ENCODE measurements at regions not wholly inside any gene's neighbourhood (a gene's known extent, or its start where the extent isn't known, plus 50 kb on each side); places are given as distances from the start of the nearest gene placed in this dataset.
"Not testable (repeated sequence)": the region's sequence is repeated elsewhere in the genome, so short reads cannot be mapped to it uniquely, and the experiment has no call there.

DNA sequence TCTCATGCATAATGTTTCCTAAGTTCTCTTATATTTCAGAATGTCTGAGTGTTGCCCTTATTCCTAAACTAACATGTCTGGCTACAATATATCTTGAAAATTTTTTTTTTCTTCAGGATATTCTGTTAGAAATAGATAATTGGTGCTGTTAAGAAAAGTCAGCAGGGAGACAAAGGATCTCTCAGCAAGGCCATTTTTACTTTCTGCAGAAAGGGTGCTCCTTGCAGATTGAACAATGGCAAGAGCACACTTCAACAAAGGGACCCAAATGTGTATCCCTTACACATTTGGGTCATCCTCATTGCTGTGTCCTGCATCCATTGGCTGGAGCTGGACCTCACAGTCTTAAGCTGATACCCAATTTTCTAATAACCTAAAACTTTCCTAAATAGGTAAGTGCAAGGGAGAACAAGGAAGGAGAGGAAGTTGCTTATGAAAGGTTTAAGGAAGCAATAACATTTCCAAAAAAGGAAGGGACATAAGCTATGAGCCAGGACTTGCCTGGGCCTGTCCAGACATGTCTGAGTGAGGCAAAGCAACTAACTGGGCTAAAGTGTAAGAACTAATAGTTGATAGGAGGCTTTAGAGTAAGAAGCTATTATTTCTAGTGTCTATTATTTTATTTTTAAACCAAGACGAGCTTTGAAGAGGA, 429.6 kb downstream of the BCKDHB start:
- FAIRE-seq, result peak; percentile 42

DNA sequence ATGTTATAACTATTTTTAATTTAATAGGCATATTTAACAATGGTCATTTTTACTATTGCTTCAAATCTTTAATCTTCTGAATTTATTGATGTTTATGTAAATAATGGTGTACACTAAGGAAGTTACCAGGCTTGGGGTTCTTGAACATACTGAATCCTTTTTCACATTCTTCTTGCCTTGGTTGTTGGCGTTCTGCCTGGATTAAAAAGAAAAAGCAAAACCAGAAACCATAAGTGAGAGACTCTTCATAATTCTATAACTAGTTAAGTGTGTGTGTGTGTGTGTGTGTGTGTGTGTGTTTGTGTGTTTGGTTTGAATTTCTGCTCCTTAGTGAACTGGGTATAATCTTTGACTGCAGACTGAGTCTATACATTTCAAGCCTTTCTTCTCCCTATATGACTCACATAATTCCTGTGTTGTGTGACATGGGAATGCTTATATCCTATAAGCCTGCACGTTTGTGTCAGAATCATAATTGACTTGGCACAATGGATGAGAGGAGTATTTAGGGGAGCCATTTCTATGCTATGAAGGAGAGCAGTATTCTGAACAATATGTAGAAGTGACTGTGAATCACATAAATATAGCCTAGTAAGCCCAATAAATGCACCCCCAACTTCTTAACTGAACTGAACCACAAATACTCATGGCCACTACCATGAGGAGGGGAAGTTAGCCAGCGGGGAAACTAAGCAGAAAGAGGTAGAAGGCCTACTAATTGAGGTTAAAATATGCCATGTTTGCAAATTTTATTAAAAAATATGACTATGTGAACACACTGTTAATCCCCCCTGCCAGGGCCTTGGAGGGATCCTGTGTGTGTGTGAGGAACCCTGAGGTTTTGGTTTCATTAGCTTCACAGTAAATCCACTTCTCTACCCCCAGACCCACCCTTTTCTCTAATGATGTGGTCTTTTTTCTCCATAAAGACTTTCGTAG, 425.5 kb downstream of the BCKDHB start:
- FAIRE-seq, result no peak

DNA sequence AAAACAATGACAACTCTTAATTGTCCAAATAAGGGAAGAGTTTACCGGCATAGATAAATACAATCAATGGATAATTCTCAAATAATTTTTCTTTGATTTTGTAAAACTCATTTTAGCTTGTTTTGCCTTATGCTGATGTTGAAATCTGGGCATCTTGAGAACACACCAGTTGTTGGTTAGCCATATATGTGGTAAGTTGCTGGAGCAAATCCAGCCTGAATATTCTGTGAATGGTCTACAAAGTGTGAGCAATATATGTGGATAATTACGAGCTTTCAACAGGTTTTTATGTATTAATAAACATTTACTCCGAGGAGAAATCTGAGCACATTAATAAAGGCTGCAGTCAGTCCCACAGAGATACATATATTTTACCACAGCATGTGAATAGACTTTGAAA, 423.6 kb downstream of the BCKDHB start:
- FAIRE-seq, result no peak

DNA sequence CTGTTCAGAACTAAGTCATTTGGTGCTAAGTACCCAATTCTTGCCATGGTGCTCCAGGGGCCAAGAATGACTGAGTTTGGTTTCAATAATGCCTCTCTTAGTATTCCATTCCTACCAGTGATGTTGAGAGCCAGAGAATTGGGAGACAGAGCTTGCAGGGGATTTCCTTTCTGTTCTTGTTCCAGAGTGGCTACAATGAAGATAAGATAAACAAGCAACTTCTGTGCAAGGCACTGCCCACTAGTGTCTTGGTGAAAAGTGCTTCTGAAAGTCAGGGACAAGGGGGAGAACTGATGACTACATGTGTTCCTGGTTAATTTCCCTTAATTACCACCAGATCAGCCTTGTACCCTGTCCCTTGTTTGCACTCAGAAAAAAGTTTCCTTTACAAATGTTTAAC, 421.6 kb downstream of the BCKDHB start:
- FAIRE-seq, result no peak

DNA sequence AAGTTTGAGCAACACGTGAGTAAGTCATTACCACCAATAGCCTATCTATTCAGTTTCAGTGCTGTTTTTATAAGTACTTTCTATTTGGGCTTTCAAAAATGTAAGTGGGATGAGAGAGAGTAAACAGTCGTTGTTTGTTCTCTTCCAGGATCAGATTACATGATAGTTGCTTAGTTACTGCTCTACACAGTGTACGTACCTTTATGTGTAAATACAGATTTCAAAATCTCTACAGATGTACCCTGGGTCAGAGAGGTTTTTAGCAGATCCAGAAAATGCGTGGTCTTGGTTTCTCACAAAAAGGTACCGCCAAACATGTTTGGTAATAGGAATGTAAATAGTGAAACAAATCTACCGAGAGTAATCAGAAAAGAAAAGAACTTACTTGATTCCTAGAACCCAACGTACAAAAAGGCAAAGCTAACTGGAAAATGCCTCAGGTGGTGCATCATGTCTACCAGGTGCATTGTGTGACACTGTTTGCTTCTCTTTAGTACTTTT, 421.1 kb downstream of the BCKDHB start:
- no peak for FAIRE-seq

DNA sequence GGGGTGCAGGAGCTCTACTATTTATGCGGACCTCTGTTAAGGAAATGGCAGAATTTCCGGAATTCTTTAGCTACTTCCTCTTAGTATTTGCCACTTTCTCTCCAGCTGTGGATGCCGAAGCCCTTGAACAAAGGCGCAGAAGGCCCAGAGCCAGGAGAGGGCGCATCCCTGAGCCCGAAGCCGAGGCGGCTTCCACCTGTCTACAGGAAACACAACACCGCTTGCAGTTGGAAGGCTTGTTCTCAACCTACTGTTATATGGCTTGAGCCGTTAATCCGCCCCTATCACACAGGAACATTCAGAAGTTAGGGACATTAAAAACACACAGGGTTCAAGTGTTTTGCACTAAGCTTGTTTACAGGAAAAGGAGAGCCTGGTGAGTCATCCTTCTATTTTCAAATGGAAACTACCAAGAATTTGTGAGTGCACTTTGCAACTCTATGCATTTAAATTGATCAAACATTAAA, 417.1 kb downstream of the BCKDHB start:
- FAIRE-seq, result no peak

DNA sequence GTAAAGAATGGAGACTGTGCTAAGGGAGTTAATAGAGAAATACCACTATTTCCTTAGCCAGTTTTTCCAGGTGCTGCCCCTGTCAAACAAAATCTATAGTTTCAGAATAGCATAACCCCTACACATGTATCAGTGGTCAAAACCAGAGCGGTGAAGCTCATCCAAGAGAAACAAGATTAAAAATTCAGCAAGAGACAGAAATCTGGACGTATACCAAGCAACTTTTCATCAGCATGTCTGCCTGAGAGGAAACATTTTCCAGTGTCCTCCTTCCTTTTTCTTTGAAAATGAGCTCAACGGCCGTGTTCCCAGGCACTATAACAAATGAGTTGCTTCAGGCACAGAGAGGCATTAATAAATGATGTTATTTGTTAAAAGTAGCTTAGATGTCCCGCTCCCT, 416.5 kb downstream of the BCKDHB start:
- FAIRE-seq, result no peak

DNA sequence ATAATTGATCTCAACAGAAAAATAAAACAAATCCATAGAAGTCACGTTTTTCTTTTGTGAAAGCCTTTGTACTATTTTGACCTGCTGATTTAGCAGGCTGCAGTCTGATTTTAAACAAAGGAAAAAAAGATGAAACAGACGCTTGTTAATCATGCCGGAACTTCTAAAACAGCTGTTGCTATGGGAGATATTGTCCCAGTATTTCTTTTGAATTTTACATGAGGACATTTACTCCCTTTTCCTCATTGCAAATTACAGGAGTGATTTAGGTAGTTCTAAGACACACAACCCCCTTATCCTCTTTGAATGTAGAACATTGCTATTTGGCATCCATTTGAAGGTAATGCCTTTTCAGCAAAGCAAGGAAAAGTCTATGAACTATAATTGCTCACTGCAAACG, 416.1 kb downstream of the BCKDHB start:
- FAIRE-seq, result no peak

DNA sequence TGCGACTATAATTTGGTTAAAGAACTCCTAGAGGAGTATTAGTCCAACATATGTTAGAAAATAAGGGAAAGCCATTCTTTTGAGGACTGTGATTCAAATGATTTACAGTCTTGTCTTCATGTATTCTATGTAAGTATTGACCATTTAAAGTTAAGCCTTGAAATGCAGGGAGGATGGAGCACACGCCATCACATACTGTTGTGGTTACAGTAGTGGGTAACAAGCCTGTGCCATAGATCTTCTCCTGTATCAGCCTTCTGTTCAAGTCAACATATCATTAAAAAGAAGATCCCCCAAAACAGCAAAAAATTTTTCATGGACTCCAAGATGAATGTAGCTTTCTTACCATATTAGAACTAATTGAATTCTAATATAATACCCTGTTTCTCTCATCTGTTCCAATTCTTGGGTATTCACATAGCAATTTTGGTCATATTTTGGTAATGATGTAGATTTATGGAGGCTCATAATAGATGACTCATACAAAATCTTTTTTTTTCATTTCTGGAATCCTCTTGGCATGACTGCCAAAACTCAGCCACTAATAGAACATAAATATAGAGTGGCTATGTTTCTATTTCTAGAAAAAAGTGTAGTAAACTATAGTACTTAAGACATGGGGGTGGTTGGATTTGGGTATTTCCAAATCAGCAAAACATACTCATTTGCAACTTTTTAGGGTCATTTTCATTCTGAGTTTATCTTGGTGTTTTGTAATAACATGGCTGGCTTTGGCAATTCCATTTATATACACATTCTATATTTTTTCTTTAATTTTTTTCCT, 413.5 kb downstream of the BCKDHB start:
- no peak for FAIRE-seq

DNA sequence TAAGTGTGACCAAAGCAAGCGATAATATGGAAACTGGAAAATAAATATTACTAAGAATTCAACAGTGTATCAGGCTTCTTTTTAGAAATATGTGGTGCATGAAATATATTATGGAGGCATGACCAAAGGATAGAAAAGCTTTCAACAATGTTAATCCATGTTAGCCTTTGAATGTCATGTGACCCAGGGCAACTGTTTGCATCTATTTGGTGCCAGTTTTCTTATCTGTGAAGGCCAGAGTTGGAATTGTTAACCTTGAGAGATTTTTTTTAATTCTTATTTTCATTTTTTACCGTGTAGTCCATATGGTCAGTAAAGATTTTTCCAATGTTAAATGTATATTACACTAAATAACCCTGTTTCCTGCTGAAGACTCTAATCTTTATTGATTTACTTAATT, 411.1 kb downstream of the BCKDHB start:
- FAIRE-seq, result no peak

DNA sequence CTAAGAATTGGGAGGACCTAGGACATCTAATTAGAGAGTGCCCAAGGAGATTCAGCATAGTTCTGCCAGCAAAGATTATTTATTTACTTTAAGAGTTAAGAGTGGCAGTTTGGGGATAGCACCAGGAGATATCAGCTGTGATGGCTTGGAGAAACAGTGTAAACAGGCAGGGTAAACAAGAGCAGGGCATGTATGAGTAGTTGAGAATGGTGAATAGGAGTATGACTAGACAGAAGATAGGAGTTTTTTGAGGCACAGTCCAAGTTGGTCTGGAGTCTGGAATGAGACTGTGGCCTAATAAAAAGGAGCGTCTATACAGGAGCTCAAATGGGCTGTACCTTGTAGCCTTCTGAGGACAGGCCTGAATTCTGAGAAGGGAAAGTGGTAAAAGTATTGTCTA, 404.1 kb downstream of the BCKDHB start:
- FAIRE-seq, result not testable (repeated sequence)

DNA sequence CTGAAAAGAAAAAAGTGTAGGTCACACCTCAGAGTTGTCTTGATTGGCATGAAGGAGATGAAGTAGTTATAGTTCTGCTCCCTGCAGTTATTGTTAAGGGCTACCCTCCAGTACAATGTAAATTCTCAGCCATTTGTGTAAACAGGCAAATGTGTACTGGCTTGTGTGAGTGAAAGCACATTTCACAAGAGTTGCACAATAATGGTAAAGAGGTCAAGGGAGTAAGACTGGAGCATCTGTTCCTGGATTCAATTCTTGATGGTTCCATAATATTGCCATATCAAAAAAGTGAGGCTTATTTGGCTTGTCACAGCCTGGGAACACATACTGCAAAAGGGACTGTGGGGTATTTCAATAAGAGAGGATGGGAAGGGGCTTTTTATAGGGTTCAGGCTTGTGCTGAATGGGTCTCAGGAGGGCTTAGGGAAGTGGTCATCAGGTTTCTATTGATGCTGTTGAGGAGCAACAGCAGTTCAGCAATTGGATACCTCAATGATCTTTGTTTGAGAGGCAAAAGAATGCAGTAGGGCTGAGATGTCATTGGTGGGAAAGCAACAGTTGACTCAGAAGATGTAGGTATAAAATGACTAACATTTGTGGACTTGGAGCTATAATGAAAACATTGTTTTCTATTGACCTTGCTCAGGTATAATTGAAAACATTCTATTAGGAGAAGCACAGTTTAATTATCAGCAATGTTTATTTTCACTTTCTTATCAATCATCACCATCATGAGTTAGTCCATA, 402.6 kb downstream of the BCKDHB start:
- no peak for FAIRE-seq

DNA sequence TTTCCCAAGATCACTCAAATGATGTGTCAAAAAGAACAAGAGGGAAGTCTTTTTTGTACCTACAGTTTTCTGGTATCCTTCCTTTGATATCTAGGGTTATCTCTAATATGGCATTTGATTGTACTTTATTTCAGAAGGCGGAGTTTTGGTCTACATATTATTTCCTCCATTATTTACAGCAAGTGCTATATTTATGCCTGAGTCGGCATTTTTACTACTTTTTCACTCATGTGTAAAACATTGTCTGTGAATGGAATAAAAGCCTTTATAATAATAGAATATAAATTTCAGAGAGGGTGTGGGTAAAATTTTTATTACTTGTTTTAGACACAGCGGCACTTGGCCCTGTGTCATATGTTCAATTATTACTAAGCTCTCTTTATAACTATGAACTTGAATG, 398.4 kb downstream of the BCKDHB start:
- FAIRE-seq, result no peak

DNA sequence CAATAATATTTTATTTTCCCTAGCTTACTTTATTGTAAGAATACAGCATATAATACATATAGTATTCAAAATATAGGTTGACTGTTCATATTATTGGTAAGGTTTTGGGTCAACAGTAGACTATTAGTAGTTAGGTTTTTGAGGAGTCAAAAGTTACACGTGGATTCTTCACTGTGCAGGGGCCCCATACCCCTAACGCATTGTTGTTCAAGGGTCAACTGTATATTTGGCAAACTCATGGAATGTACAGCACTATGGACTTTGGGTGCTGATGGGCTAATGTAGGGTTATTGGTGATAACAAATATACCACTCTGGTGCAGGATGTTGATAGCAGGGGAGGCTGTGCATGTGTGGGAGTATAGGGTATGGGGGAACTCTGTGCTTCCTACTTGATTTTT, 397.2 kb downstream of the BCKDHB start:
- no peak for FAIRE-seq

DNA sequence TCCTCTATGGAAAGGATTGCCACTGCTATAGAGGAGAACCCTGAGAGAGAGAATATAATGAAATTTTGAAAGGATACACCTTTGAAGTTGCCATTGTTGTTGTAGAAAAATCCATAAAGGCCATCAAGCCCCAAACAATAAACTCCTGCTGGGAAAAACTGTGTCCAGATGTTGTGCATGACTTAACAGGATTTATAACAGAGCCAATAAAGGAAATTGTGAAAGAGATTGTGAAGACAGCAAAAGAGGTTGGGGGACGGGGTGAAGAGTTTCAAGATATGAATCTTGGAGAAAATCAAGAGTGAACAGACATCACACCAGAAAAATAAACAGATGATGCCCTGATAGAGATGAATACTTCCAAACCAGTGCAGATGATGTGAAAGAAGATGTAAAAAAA, 396.4 kb downstream of the BCKDHB start:
- no peak for FAIRE-seq

DNA sequence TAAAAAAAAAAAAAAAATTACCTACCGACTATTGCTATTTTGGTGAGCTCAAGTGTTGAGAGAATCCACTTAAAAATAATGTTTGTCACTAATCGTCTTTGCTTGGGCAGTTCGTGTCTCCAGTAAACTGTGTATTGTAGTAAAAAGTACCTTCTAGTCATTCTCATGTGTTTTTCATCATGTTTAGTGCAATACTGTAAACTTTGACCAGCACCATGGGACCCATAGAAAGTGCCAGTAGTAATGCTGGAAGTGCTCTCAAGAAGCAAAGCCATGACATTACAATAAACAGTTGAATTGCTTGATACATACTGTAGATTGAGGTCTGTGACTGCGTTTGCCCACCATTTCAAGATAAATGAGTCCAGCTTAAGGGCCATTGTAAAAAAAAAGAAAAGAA, 395.2 kb downstream of the BCKDHB start:
- FAIRE-seq, result no peak

DNA sequence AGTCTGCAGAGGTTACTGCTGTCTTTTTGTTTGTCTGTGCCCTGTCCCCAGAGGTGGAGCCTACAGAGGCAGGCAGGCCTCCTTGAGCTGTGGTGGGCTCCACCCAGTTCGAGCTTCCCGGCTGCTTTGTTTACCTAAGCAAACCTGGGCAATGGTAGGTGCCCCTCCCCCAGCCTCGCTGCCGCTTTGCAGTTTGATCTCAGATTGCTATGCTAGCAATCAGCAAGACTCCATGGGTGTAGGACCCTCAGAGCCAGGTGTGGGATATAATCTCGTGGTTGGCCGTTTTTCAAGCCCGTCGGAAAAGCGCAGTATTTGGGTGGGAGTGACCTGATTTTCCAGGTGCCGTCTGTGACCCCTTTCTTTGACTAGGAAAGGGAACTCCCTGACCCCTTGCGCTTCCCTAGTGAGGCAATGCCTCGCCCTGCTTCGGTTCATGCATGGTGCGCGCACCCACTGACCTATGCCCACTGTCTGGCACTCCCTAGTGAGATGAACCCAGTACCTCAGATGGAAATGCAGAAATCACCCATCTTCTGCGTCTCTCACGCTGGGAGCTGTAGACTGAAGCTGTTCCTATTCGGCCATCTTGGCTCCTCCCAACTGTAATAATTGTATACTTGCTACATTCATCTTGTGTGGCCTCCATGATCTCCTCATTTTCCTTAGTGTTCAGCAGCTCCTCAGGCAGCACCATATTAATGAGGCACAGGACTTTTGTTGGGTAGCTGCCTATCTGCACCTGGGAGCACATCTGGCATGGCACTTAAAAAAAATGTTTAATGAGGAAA, 391.4 kb downstream of the BCKDHB start:
- FAIRE-seq, result not testable (repeated sequence)

DNA sequence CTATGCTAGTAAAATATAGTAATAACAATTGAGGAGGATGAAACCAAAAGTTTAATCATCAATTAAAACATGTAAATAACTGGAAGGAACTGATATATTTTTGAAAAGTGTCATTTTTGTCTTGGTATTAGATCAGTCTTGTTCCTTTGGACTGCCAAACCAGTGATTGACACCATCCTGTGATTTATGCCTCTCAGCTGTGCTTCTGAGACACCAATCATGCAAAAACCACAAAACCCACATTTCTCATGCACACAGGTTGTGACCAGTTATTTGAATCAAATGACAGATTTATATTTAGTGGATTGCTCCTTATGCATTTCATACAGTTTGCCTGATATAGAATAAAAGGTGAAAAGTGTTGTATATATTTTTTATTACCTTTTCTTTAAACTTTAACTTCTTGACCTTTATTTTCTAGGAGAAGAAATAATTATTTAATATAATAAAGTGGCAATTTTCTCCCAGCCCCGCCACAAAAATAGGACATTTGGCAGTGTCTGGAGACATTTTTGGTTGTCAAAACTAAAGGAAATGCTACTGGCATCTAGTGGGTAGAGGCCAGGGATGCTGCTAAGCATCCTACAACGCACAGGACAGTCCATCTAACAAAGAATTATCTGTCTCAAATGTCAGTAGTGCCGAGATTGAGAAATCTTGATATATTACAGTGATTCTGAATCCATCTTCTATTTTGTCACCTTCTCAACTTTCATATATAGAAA, 383.6 kb downstream of the BCKDHB start:
- no peak for FAIRE-seq

DNA sequence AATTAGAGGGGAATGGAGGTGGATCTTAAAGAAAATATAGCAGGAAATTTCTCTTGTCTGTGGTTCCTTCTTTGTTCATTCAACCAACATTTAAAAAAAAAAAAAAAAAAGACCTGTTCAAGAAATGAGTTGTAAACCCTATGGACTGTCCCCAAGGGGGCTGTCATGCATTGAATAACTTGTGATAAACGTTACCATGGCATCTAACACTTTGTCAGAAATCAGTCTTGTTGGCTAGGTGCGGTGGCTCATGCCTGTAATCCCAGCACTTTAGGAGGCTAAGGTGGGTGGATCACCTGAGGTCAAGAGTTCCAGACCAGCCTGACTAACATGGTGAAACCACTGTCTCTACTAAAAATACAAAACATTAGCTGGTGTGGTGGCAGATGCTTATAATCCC, 381.7 kb downstream of the BCKDHB start:
- no peak for FAIRE-seq

DNA sequence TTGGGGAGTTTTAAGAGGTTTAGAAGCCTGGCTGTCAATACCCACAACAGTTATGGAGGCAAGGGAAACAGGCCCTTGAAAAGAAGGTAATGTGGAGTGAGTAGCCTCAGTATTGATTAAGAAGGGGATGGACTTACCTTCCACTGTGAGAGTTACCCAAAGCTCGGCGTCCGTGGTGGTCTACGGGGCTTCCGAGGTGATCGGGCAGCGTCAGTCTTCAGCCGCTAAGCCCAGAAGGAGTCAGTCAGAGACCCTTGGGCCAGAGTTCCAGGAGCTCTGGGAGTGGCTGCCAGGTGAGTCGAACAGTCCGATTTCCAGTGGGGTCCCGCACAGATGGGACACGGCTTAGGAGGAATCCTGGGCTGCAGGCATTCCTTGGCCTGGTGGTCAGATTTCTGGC, 379.0 kb downstream of the BCKDHB start:
- not testable (repeated sequence) for FAIRE-seq

DNA sequence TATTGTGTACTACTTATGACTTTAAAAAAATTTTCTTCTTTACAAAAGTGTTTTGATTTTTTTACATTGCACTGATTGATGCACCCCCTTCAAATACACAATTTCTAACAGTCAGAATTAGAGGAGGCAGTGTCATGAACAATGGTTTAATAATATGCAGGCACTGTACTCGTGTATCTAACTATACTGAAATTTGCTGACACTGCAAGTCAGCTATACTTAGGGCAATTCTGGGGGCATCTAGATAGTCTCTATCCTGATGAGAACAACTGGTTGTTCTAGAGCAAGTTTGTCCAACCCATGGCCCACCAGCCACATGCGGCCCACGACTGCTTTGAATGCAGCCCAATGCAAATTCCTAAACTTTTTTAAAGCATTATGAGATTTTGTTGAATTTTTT, 375.6 kb downstream of the BCKDHB start:
- no peak for FAIRE-seq
